MG63 (cell line): ENCODE measurements at regions not wholly inside any gene's neighbourhood (a gene's known extent, or its start where the extent isn't known, plus 50 kb on each side); places are given as distances from the start of the nearest gene placed in this dataset.

Experiments used
- DNase-seq: peaks from one replicate; pipeline ENCODE4 v3.0.0-alpha.2; 2020
- H3K27me3 ChIP-seq: fragments of 250-450 bp; sonication (Bioruptor Pico); 2 replicates; pipeline ENCODE4 v1.5.1; 2020; ENCODE audit warnings: mild to moderate bottlenecking, moderate library complexity
- H3K36me3 ChIP-seq: fragments of 250-450 bp; sonication (Bioruptor Pico); 2 replicates; pipeline ENCODE4 v1.5.1; 2020; ENCODE audit warnings: mild to moderate bottlenecking, moderate library complexity
- H3K4me3 ChIP-seq: fragments of 250-450 bp; sonication (Bioruptor Pico); 2 replicates; pipeline ENCODE4 v1.5.1; 2020; ENCODE audit warnings: mild to moderate bottlenecking, moderate library complexity
- H3K9me3 ChIP-seq: fragments of 250-450 bp; sonication (Bioruptor Pico); 2 replicates; pipeline ENCODE4 v1.5.1; 2020; ENCODE audit warnings: mild to moderate bottlenecking, moderate library complexity

GRCh38 chr4:77385124-77385969 is 220.3 kb upstream of the CXCL13 start:
- Histone ChIP-seq H3K36me3 (no peaks in the 10 kb centered on the region), H3K4me3 (no peak overlapping the region), H3K9me3 (no peaks in the 10 kb centered on the region), H3K27me3 (no peaks in the 10 kb centered on the region)
- DNase-seq, result peak; percentile 25

- Histone ChIP-seq H3K4me3 (no peak overlapping the region), H3K36me3 (no peaks in the 10 kb centered on the region), H3K27me3 (no peaks in the 10 kb centered on the region), H3K9me3 (no peaks in the 10 kb centered on the region)
- no peak for DNase-seq
Measured at GRCh38 chr4:77393996-77394395, 211.6 kb upstream of the CXCL13 start.

GRCh38 chr4:77395481-77395880 is 210.1 kb upstream of the CXCL13 start:
- no peak for DNase-seq
- no peak overlapping the region for H3K4me3 ChIP-seq
- no peaks in the 10 kb centered on the region for H3K9me3 ChIP-seq
- no peaks in the 10 kb centered on the region for H3K27me3 ChIP-seq
- no peaks in the 10 kb centered on the region for H3K36me3 ChIP-seq

- no peak overlapping the region for H3K4me3 ChIP-seq
- H3K9me3 ChIP-seq, result no peaks in the 10 kb centered on the region
- no peak for DNase-seq
- H3K27me3 ChIP-seq, result no peaks in the 10 kb centered on the region
- no peaks in the 10 kb centered on the region for H3K36me3 ChIP-seq
Measured at GRCh38 chr4:77398256-77398655, 207.4 kb upstream of the CXCL13 start.

GRCh38 chr4:77399831-77400230 is 205.8 kb upstream of the CXCL13 start:
- H3K36me3 ChIP-seq, result no peaks in the 10 kb centered on the region
- H3K4me3 ChIP-seq, result no peak overlapping the region
- DNase-seq, result no peak
- H3K9me3 ChIP-seq, result no peaks in the 10 kb centered on the region
- H3K27me3 ChIP-seq, result no peaks in the 10 kb centered on the region

- Histone ChIP-seq H3K36me3 (no peaks in the 10 kb centered on the region), H3K9me3 (no peaks in the 10 kb centered on the region), H3K4me3 (no peak overlapping the region), H3K27me3 (no peaks in the 10 kb centered on the region)
- DNase-seq, result no peak
Measured at GRCh38 chr4:77413766-77414165, 191.9 kb upstream of the CXCL13 start.

GRCh38 chr4:77415689-77416088 is 189.9 kb upstream of the CXCL13 start:
- no peaks in the 10 kb centered on the region for H3K27me3 ChIP-seq
- no peaks in the 10 kb centered on the region for H3K9me3 ChIP-seq
- no peaks in the 10 kb centered on the region for H3K36me3 ChIP-seq
- no peak overlapping the region for H3K4me3 ChIP-seq
- no peak for DNase-seq

- DNase-seq, result no peak
Measured at GRCh38 chr4:77418333-77418732, 187.3 kb upstream of the CXCL13 start.

GRCh38 chr4:77430847-77431246 is 174.8 kb upstream of the CXCL13 start:
- Histone ChIP-seq H3K36me3 (no peaks in the 10 kb centered on the region), H3K4me3 (no peak overlapping the region), H3K27me3 (no peaks in the 10 kb centered on the region), H3K9me3 (no peaks in the 10 kb centered on the region)
- DNase-seq, result no peak

More at GRCh38 chr4:77418333-77418732, 187.3 kb upstream of the CXCL13 start:
- H3K9me3 ChIP-seq, result no peaks in the 10 kb centered on the region
- H3K27me3 ChIP-seq, result no peaks in the 10 kb centered on the region
- no peaks in the 10 kb centered on the region for H3K36me3 ChIP-seq
- no peak overlapping the region for H3K4me3 ChIP-seq

GRCh38 chr4:77431546-77431945 is 174.1 kb upstream of the CXCL13 start:
- Histone ChIP-seq H3K9me3 (no peaks in the 10 kb centered on the region), H3K27me3 (no peaks in the 10 kb centered on the region), H3K36me3 (no peaks in the 10 kb centered on the region), H3K4me3 (no peak overlapping the region)
- DNase-seq, result no peak

GRCh38 chr4:77432717-77433417 is 172.8 kb upstream of the CXCL13 start:
- Histone ChIP-seq H3K4me3 (no peak overlapping the region), H3K36me3 (no peaks in the 10 kb centered on the region), H3K27me3 (no peaks in the 10 kb centered on the region), H3K9me3 (no peaks in the 10 kb centered on the region)
- DNase-seq, result no peak

GRCh38 chr4:77433418-77433733 is 172.2 kb upstream of the CXCL13 start:
- DNase-seq, result no peak

GRCh38 chr4:77434299-77435092 is 171.1 kb upstream of the CXCL13 start:
- no peak for DNase-seq

More at GRCh38 chr4:77433418-77433733, 172.2 kb upstream of the CXCL13 start:
- Histone ChIP-seq H3K36me3 (no peaks in the 10 kb centered on the region), H3K4me3 (no peak overlapping the region), H3K9me3 (no peaks in the 10 kb centered on the region), H3K27me3 (no peaks in the 10 kb centered on the region)

GRCh38 chr4:77437079-77437478 is 168.5 kb upstream of the CXCL13 start:
- Histone ChIP-seq H3K36me3 (no peaks in the 10 kb centered on the region), H3K9me3 (no peaks in the 10 kb centered on the region), H3K27me3 (no peaks in the 10 kb centered on the region), H3K4me3 (no peak overlapping the region)
- DNase-seq, result no peak

More at GRCh38 chr4:77434299-77435092, 171.1 kb upstream of the CXCL13 start:
- Histone ChIP-seq H3K36me3 (no peaks in the 10 kb centered on the region), H3K9me3 (no peaks in the 10 kb centered on the region), H3K4me3 (no peak overlapping the region), H3K27me3 (no peaks in the 10 kb centered on the region)

- Histone ChIP-seq H3K36me3 (no peaks in the 10 kb centered on the region), H3K27me3 (no peaks in the 10 kb centered on the region), H3K4me3 (no peak overlapping the region), H3K9me3 (no peaks in the 10 kb centered on the region)
- DNase-seq, result no peak
Measured at GRCh38 chr4:77438549-77438948, 167.1 kb upstream of the CXCL13 start.

- no peak for DNase-seq
- Histone ChIP-seq H3K9me3 (no peaks in the 10 kb centered on the region), H3K27me3 (no peaks in the 10 kb centered on the region), H3K36me3 (no peaks in the 10 kb centered on the region), H3K4me3 (no peak overlapping the region)
Measured at GRCh38 chr4:77443941-77444340, 161.7 kb upstream of the CXCL13 start.

GRCh38 chr4:77445823-77446222 is 159.8 kb upstream of the CXCL13 start:
- no peak for DNase-seq
- no peaks in the 10 kb centered on the region for H3K36me3 ChIP-seq

More at GRCh38 chr4:77445823-77446222, 159.8 kb upstream of the CXCL13 start:
- no peaks in the 10 kb centered on the region for H3K9me3 ChIP-seq
- no peak overlapping the region for H3K4me3 ChIP-seq
- H3K27me3 ChIP-seq, result no peaks in the 10 kb centered on the region
